KMS-11 (cell line): ENCODE measurements at regions not wholly inside any gene's neighbourhood (a gene's known extent, or its start where the extent isn't known, plus 50 kb on each side); places are given as distances from the start of the nearest gene placed in this dataset.

Experiments used
- H2AFZ ChIP-seq: fragments of 200-600 bp; sonication (generic); 2 replicates; pipeline ENCODE4 v1.6.1; 2016; ENCODE audit warnings: antibody characterized with exemption, mixed run types, low read depth
- H3K27ac ChIP-seq: fragments of 200-600 bp; sonication (generic); 2 replicates; pipeline ENCODE4 v1.6.1; 2016; ENCODE audit warnings: mild to moderate bottlenecking, mixed run types
- H3K27me3 ChIP-seq: fragments of 200-600 bp; sonication (generic); 2 replicates; pipeline ENCODE4 v1.6.1; 2017; ENCODE audit warnings: mild to moderate bottlenecking, low read depth, mixed run types, moderate library complexity; ENCODE audit not compliant: insufficient read depth
- H3K36me3 ChIP-seq: fragments of 200-600 bp; sonication (generic); 2 replicates; pipeline ENCODE4 v1.6.1; 2017; ENCODE audit warnings: mild to moderate bottlenecking, mixed run types; ENCODE audit not compliant: insufficient read depth
- H3K4me1 ChIP-seq: fragments of 200-600 bp; sonication (generic); 2 replicates; pipeline ENCODE4 v1.6.1; 2016; ENCODE audit warnings: mild to moderate bottlenecking, low read depth, mixed run types; ENCODE audit not compliant: poor library complexity, severe bottlenecking
- H3K4me2 ChIP-seq: fragments of 200-600 bp; sonication (generic); 2 replicates; pipeline ENCODE4 v1.7.0; 2016; ENCODE audit warnings: mild to moderate bottlenecking, mixed run types
- H3K4me3 ChIP-seq: fragments of 200-600 bp; sonication (generic); IDR thresholded peaks from 2 replicates; pipeline ENCODE4 v1.6.1; 2017; ENCODE audit warnings: low read depth, low read length, mixed read lengths; ENCODE audit not compliant: insufficient read depth
- H3K79me2 ChIP-seq: fragments of 200-600 bp; sonication (generic); 2 replicates; pipeline ENCODE4 v1.6.1; 2016; ENCODE audit warnings: low read depth, mixed run types; ENCODE audit not compliant: insufficient read depth
- H3K9ac ChIP-seq: fragments of 200-600 bp; sonication (generic); 2 replicates; pipeline ENCODE4 v1.6.1; 2016; ENCODE audit warnings: mild to moderate bottlenecking, mixed run types
- H4K20me1 ChIP-seq: fragments of 200-600 bp; sonication (generic); 2 replicates; pipeline ENCODE4 v1.6.1; 2016; ENCODE audit warnings: mild to moderate bottlenecking, mixed run types; ENCODE audit not compliant: insufficient read depth
- TF ChIP-seq, protein P1 (sequence below): fragments of 200-600 bp; sonication (generic); conservative IDR thresholded peaks from 2 replicates; pipeline ENCODE4 v1.6.1; 2017; ENCODE audit warnings: low read depth, mild to moderate bottlenecking, antibody characterized with exemption, low read length, moderate library complexity, mixed read lengths

DNA sequence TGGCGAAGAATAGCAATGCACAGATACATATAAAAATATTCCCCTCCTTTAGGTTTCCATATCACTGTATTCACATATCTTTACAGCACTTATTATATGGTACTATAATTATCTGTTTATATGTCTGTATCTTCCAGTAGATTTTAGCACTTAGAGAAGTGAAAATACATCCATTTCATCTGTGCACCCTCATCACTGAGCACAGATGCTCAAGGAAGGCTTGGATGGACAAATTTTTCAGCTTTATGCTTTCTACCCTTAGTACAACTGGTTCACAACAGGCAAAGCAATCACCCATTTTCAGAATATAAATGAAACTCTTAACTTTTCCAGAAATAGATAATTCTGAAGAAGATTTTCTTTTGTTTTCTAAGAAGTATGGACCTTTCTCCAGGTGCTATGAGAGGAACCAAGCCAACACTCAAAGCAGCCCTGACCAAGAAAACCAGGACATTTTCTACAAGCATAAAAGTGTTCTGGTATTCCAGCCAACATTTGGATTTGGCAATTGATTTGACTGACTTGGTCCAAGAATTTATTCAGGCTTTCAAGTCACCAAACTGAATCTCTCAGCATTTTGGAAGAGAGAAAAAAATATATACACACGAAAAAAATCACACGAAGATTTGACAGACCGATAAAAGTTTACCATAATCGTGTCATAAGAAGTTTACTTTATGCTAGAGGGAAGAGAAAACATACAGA lies 170.2 kb upstream of the CD180 start:
- H3K27ac ChIP-seq, result no peak overlapping the region

DNA sequence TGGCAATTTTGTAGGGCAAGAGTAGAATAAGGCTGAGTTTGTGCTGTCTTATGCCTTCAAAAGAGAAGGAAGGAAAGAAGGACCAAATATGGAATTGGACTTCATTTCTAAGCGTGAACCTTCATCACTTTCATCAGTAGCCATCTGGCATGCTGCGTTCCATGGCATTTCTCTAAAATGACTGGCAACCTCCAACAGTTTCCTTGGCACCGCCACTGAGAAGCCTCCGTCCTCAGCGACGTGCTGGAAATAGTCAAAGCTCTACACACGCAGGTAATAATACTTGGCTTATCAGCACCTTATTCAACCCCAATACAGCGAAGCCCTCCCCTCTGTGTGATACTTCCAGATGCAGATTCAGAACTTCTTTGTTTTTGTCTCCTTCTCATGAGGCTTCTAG lies 169.7 kb upstream of the CD180 start:
- no peaks in the 10 kb centered on the region for H3K4me1 ChIP-seq
- H3K79me2 ChIP-seq, result no peaks in the 10 kb centered on the region
- H2AFZ ChIP-seq, result no peak overlapping the region
- no peak overlapping the region for H3K27ac ChIP-seq
- no peaks in the 10 kb centered on the region for H4K20me1 ChIP-seq
- TF ChIP-seq, protein P1, sequence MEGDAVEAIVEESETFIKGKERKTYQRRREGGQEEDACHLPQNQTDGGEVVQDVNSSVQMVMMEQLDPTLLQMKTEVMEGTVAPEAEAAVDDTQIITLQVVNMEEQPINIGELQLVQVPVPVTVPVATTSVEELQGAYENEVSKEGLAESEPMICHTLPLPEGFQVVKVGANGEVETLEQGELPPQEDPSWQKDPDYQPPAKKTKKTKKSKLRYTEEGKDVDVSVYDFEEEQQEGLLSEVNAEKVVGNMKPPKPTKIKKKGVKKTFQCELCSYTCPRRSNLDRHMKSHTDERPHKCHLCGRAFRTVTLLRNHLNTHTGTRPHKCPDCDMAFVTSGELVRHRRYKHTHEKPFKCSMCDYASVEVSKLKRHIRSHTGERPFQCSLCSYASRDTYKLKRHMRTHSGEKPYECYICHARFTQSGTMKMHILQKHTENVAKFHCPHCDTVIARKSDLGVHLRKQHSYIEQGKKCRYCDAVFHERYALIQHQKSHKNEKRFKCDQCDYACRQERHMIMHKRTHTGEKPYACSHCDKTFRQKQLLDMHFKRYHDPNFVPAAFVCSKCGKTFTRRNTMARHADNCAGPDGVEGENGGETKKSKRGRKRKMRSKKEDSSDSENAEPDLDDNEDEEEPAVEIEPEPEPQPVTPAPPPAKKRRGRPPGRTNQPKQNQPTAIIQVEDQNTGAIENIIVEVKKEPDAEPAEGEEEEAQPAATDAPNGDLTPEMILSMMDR, result no peak
- H3K36me3 ChIP-seq, result no peaks in the 10 kb centered on the region
- H3K4me2 ChIP-seq, result no peak overlapping the region
- H3K27me3 ChIP-seq, result no peaks in the 10 kb centered on the region
- H3K4me3 ChIP-seq, result no peak overlapping the region
- H3K9ac ChIP-seq, result no peak overlapping the region

More for the DNA sequence above, 170.2 kb upstream of the CD180 start:
- Histone ChIP-seq H3K4me1 (no peaks in the 10 kb centered on the region), H3K27me3 (no peaks in the 10 kb centered on the region), H3K4me3 (no peak overlapping the region), H3K9ac (no peak overlapping the region), H3K79me2 (no peaks in the 10 kb centered on the region), H2AFZ (no peak overlapping the region), H3K4me2 (no peak overlapping the region), H3K36me3 (no peaks in the 10 kb centered on the region), H4K20me1 (no peaks in the 10 kb centered on the region)
- TF ChIP-seq, protein P1, result no peak

DNA sequence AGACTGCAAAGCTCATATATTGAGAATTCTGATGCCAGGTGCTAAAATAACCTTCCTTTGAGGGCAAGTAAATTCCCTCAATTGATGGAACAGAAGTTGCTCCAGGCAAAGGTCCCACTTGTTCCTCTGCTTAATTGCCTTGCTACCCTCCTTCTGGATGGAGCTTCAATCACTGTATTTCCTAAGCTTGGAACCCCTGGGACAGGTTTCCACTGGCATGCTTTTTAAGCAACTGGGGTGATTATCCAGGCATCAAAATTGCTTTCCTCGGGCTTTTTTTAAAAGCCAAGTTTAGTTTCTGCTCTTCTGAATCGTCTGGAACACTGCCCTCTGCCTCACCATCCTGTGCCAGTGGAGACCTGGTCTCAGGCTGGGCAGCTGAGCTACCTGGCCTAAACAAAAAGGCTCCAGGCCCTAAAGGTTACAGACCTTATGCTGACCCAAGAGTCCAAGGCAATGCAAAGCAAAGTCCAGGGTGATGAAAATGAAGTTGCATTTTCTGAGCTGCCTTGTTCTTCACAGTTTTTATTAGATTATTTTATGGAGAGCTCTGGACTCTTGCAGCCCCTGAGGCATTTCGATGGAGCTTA lies 167.9 kb upstream of the CD180 start:
- no peaks in the 10 kb centered on the region for H3K27me3 ChIP-seq
- H2AFZ ChIP-seq, result no peak overlapping the region

DNA sequence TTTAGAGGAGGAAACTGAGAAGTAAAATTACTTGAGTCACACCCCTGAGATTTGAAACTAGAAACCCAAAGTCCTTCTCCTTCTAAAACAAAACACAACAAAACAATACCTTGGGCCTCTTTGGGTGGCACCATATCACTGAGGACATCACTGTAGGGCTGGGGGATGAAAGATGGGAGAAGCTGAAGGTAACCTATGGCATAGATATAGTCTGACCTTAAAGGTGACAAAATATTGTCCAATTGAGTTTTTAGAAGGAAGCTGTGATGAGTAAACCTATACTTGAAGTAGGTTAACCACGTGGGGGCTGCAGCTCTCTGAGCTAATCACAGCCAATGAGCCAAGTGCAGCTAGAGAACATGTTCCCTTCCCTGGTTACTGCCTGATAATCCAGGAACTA lies 167.4 kb upstream of the CD180 start:
- Histone ChIP-seq H3K27ac (no peak overlapping the region), H3K9ac (no peak overlapping the region), H3K36me3 (no peaks in the 10 kb centered on the region), H3K4me2 (no peak overlapping the region), H3K79me2 (no peaks in the 10 kb centered on the region), H3K4me1 (no peaks in the 10 kb centered on the region), H3K27me3 (no peaks in the 10 kb centered on the region), H4K20me1 (no peaks in the 10 kb centered on the region), H2AFZ (no peak overlapping the region), H3K4me3 (no peak overlapping the region)
- TF ChIP-seq, protein P1, result no peak

More for the DNA sequence above, 167.9 kb upstream of the CD180 start:
- Histone ChIP-seq H3K79me2 (no peaks in the 10 kb centered on the region), H4K20me1 (no peaks in the 10 kb centered on the region), H3K9ac (no peak overlapping the region), H3K4me1 (no peaks in the 10 kb centered on the region), H3K36me3 (no peaks in the 10 kb centered on the region), H3K27ac (no peak overlapping the region), H3K4me2 (no peak overlapping the region), H3K4me3 (no peak overlapping the region)
- TF ChIP-seq, protein P1, result no peak
